Nephron (organoid): ENCODE measurements at regions not wholly inside any gene's neighbourhood (a gene's known extent, or its start where the extent isn't known, plus 50 kb on each side); places are given as distances from the start of the nearest gene placed in this dataset.
A peak's percentile ranks its signal among the peaks of the same experiment; 100 is the strongest.
"Not testable (repeated sequence)": the region's sequence is repeated elsewhere in the genome, so short reads cannot be mapped to it uniquely, and the experiment has no call there.

Source experiments
- H3K27ac Mint-ChIP-seq, 3 experiments: 2 replicates each; pipeline ENCODE4 v1.8.0; 2020; ENCODE audit warnings: mixed read lengths in 3 of 3, mild to moderate bottlenecking in 2 of 3, moderate library complexity in 1 of 3
- H3K27me3 Mint-ChIP-seq: 2 replicates; pipeline ENCODE4 v1.8.0; 2021; ENCODE audit warnings: low read depth, mild to moderate bottlenecking, moderate library complexity, mixed read lengths
- H3K36me3 Mint-ChIP-seq: 2 replicates; pipeline ENCODE4 v1.8.0; 2020; ENCODE audit warnings: low read depth, mixed read lengths
- H3K4me1 Mint-ChIP-seq: 2 replicates; pipeline ENCODE4 v1.8.0; 2020; ENCODE audit warnings: mixed read lengths
- H3K4me3 Mint-ChIP-seq, 3 experiments: 2 replicates each; pipeline ENCODE4 v1.8.0; 2020; ENCODE audit warnings: mild to moderate bottlenecking in 3 of 3, mixed read lengths in 3 of 3, moderate library complexity in 2 of 3
- H3K9me3 Mint-ChIP-seq: 2 replicates; pipeline ENCODE4 v1.8.0; 2020; ENCODE audit warnings: mixed read lengths

- not testable (repeated sequence) for H3K27me3 Mint-ChIP-seq, H3K27ac Mint-ChIP-seq, H3K36me3 Mint-ChIP-seq, H3K9me3 Mint-ChIP-seq, H3K4me3 Mint-ChIP-seq, H3K4me1 Mint-ChIP-seq
These were observed 3959.8 kb upstream of the TPTE start for GRCh38 chr21:6561578-6561977.

DNA sequence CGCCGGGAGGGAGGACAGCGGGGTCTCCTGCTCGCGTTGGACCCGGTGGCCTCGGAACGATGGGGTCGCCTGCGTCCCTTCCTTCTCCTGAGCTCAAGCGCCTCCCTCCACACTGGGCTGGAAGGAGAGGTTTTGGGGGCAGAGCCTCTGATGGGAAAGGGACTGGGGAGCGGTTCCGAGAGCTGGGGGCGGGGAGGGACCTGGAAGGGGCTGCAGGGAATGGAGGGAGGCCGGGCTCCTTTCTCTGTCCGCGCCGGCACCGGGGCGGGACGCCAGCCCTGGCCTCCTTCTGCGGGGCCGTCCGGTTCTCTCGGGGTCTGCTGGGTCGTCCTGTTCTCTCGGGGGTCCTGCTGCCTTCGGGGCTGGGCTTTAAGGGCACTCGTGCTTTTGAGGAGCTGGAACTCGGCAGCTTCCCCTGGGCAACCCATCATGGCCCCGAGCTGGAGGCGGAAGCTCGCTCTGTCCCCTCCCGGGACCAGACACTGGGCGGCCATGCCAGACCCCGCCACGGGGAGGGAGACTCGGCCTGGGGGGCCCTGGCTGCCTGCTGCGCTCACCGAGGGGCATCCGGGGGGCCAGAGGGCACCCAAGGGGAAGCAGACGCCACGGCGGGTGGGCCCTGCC is 3956.7 kb upstream of the TPTE start:
- not testable (repeated sequence) for H3K27ac Mint-ChIP-seq, H3K9me3 Mint-ChIP-seq, H3K4me3 Mint-ChIP-seq, H3K27me3 Mint-ChIP-seq, H3K4me1 Mint-ChIP-seq, H3K36me3 Mint-ChIP-seq

GRCh38 chr21:6565190-6566094 is 3955.9 kb upstream of the TPTE start:
- not testable (repeated sequence) for H3K9me3 Mint-ChIP-seq, H3K4me1 Mint-ChIP-seq, H3K27me3 Mint-ChIP-seq, H3K36me3 Mint-ChIP-seq
- H3K27ac Mint-ChIP-seq = peak overlapping the region in 1 of 3 experiments; percentile 13
- H3K4me3 Mint-ChIP-seq = peak overlapping the region in 1 of 3 experiments; percentile 8

GRCh38 chr21:6567542-6567941 is 3953.8 kb upstream of the TPTE start:
- not testable (repeated sequence) for H3K27me3 Mint-ChIP-seq, H3K4me3 Mint-ChIP-seq, H3K27ac Mint-ChIP-seq, H3K36me3 Mint-ChIP-seq, H3K4me1 Mint-ChIP-seq, H3K9me3 Mint-ChIP-seq

DNA sequence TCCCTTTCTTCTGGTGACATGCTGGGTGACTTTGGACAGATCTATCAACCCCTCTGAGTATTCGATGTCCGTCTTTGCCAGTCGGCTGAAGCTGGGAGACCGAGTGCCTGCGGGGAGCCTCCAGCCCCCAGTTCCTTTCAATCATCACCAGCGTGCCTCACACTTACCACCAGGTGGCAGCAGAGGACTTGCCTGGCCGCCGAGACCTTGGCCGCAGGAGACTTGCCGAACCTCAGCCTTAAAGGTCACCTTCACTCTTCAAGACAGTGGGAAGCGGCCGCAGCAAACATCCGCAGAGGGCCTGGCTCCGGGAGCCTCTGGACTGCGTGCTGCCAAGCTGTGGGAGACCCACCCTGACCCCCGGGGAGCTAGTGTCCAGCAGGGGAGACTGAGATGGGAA is 3952.2 kb upstream of the TPTE start:
- H3K4me1 Mint-ChIP-seq, H3K9me3 Mint-ChIP-seq, H3K27me3 Mint-ChIP-seq, H3K36me3 Mint-ChIP-seq, H3K4me3 Mint-ChIP-seq, H3K27ac Mint-ChIP-seq: not testable (repeated sequence)

DNA sequence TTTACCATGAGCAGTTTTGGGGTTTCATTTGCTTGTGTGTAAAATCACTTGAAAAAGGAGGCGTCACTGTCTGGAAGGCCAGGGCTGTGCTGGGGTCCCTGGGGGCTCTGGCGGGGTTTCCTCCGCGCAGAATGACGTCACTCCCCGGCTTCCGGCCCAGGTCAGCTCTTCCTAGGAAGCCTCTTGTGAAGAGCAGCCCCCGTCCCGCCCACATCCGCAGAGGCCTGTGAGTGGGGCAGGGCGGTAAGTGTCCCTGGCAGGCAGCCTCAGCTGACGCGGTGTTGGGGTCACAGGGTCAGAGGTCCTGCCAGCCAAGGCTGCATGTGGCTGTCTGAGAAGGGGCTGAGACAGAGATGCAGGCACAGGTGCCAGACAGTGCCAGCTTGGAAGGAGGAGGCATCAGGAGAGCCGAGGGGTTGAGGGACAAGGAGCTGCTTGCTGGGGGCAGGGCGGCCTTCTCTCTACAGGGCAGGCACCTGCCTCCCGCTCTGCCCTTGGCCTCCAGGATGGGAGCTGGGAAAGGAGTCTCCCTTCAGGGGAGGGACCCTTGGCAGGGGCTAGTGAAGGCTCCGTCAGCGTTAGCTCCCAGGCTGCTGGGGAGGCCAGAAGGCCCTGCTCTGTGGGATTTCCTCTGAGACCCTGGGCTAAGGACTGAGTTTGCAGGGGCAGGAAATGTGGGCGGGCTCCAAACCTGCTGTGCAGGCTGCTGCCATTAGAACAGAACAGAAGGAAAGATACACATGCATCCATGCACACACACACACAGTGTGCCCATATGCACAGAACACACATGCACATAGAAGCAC is 3951.6 kb upstream of the TPTE start:
- not testable (repeated sequence) for H3K27me3 Mint-ChIP-seq, H3K36me3 Mint-ChIP-seq, H3K9me3 Mint-ChIP-seq, H3K27ac Mint-ChIP-seq, H3K4me1 Mint-ChIP-seq, H3K4me3 Mint-ChIP-seq

DNA sequence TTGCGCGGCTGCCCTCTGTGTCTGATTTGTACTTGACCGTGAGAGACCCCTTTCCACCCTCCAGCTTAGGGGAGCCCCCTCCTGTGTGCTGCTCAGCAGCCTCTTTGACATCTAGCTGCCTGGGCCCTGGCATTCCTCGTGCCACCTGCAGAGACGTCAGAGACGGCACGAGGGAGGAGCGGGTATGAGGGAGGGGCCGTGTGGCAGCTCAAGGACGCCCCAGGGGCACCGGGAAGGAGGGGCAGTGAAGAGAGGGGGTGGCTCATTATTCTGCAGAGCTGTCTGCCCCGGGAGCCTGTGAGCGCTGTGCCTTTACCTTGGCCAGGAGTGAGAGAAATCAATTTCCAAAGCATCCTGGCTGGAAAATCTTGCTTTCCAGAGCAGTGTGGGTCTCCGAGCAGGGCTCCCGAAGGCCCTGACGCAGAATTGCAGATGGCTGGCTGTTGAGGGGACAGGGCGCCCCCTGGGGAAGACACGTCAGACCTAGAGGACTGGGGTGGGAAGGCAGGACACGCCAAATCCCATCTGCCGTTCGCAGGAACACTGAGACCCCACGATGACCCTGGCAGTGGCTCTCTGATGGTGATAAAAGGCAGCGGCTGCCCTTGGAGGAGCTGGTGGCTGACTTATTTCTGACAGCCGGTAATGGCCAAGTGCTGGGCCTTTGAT is 3950.5 kb upstream of the TPTE start:
- H3K27ac Mint-ChIP-seq, H3K9me3 Mint-ChIP-seq, H3K27me3 Mint-ChIP-seq, H3K36me3 Mint-ChIP-seq, H3K4me1 Mint-ChIP-seq, H3K4me3 Mint-ChIP-seq: not testable (repeated sequence)

DNA sequence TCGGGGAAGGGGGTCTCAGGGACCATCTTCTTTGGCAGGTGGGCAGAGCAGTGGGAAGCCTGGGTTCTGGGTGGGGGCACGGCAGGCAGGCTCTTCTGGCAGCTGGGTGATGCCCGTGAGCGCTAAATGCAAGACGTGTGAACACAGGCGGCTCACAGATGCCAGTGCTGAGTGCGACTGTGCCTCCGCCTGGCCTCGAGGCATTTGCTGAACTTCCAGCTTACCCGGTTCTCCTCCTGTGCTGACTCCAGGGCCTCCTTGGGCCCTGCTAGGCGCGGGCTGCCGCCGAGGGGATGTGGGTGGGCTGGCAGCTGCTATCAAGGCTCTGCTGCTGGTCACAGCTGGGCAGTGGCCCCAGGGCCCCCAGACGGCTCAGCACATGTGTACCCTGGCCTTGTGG is 3947.8 kb upstream of the TPTE start:
- H3K27me3 Mint-ChIP-seq, H3K4me1 Mint-ChIP-seq, H3K4me3 Mint-ChIP-seq, H3K36me3 Mint-ChIP-seq, H3K27ac Mint-ChIP-seq, H3K9me3 Mint-ChIP-seq: not testable (repeated sequence)

- not testable (repeated sequence) for H3K9me3 Mint-ChIP-seq, H3K36me3 Mint-ChIP-seq, H3K27ac Mint-ChIP-seq, H3K4me1 Mint-ChIP-seq, H3K4me3 Mint-ChIP-seq, H3K27me3 Mint-ChIP-seq
These were observed 3941.6 kb upstream of the TPTE start for GRCh38 chr21:6579801-6580200.
